ENCODE measurements at regions not wholly inside any gene's neighbourhood (a gene's known extent, or its start where the extent isn't known, plus 50 kb on each side); places are given as distances from the start of the nearest gene placed in this dataset.
A peak's percentile ranks its signal among the peaks of the same experiment; 100 is the strongest.

- H3K27me3 ChIP-seq = peaks cover 99% of the 10 kb centered on the region
- H3K4me1 ChIP-seq (ENCODE audit: low read depth) = no peaks in the 10 kb centered on the region
- TF ChIP-seq CTCF (IDR thresholded peaks at IDR 0.05; ENCODE audit: low read depth, low read length) = no peak
- no peak overlapping the region for H3K27ac ChIP-seq
- DNase-seq (ENCODE audit: low read depth in 1 of 2, low spot score in 1 of 2) = no peak
- H3K4me3 ChIP-seq = no peak overlapping the region
- H3K36me3 ChIP-seq = no peaks in the 10 kb centered on the region
- H3K9me3 ChIP-seq (ENCODE audit: low read depth) = no peaks in the 10 kb centered on the region
Observed at GRCh38 chr10:8301333-8301732, 246.8 kb downstream of the GATA3 start.

GRCh38 chr10:8301831-8302230 lies 247.3 kb downstream of the GATA3 start:
- no peak for TF ChIP-seq CTCF (IDR thresholded peaks at IDR 0.05; ENCODE audit: low read depth, low read length)
- no peak overlapping the region for H3K4me3 ChIP-seq
- no peak overlapping the region for H3K27ac ChIP-seq
- no peak for DNase-seq (ENCODE audit: low read depth in 1 of 2, low spot score in 1 of 2)
- H3K9me3 ChIP-seq (ENCODE audit: low read depth) = no peaks in the 10 kb centered on the region
- peaks cover 99% of the 10 kb centered on the region for H3K27me3 ChIP-seq
- no peaks in the 10 kb centered on the region for H3K36me3 ChIP-seq
- H3K4me1 ChIP-seq (ENCODE audit: low read depth) = no peaks in the 10 kb centered on the region

GRCh38 chr10:8302565-8302964 lies 248.1 kb downstream of the GATA3 start:
- Histone ChIP-seq H3K27me3 (peaks cover 99% of the 10 kb centered on the region), H3K36me3 (no peaks in the 10 kb centered on the region), H3K27ac (no peak overlapping the region), H3K9me3 (ENCODE audit: low read depth) (no peaks in the 10 kb centered on the region), H3K4me3 (no peak overlapping the region), H3K4me1 (ENCODE audit: low read depth) (no peaks in the 10 kb centered on the region)
- TF ChIP-seq CTCF (IDR thresholded peaks at IDR 0.05; ENCODE audit: low read depth, low read length) = no peak
- no peak for DNase-seq (ENCODE audit: low read depth in 1 of 2, low spot score in 1 of 2)

- TF ChIP-seq CTCF (IDR thresholded peaks at IDR 0.05; ENCODE audit: low read depth, low read length) = no peak
- no peaks in the 10 kb centered on the region for H3K36me3 ChIP-seq
- H3K27ac ChIP-seq = no peak overlapping the region
- H3K27me3 ChIP-seq = peaks cover 100% of the 10 kb centered on the region
- no peak overlapping the region for H3K4me3 ChIP-seq
- no peak for DNase-seq (ENCODE audit: low read depth in 1 of 2, low spot score in 1 of 2)
- no peaks in the 10 kb centered on the region for H3K9me3 ChIP-seq (ENCODE audit: low read depth)
- no peaks in the 10 kb centered on the region for H3K4me1 ChIP-seq (ENCODE audit: low read depth)
Observed at GRCh38 chr10:8304861-8305260, 250.4 kb downstream of the GATA3 start.

- DNase-seq (ENCODE audit: low read depth in 1 of 2, low spot score in 1 of 2) = peak in 1 of 2 donors; percentile 62
- H3K9me3 ChIP-seq (ENCODE audit: low read depth) = no peaks in the 10 kb centered on the region
- no peak for TF ChIP-seq CTCF (IDR thresholded peaks at IDR 0.05; ENCODE audit: low read depth, low read length)
- H3K36me3 ChIP-seq = no peaks in the 10 kb centered on the region
- peaks cover 90% of the 10 kb centered on the region for H3K27me3 ChIP-seq
- H3K4me3 ChIP-seq = no peak overlapping the region
- peaks cover under 1% of the 10 kb centered on the region for H3K4me1 ChIP-seq (ENCODE audit: low read depth)
- H3K27ac ChIP-seq = no peak overlapping the region
Observed at GRCh38 chr10:8305876-8306652, 251.6 kb downstream of the GATA3 start.
